ENCODE measurements at regions not wholly inside any gene's neighbourhood (a gene's known extent, or its start where the extent isn't known, plus 50 kb on each side); places are given as distances from the start of the nearest gene placed in this dataset.
"Not testable (repeated sequence)": the region's sequence is repeated elsewhere in the genome, so short reads cannot be mapped to it uniquely, and the experiment has no call there.

DNA sequence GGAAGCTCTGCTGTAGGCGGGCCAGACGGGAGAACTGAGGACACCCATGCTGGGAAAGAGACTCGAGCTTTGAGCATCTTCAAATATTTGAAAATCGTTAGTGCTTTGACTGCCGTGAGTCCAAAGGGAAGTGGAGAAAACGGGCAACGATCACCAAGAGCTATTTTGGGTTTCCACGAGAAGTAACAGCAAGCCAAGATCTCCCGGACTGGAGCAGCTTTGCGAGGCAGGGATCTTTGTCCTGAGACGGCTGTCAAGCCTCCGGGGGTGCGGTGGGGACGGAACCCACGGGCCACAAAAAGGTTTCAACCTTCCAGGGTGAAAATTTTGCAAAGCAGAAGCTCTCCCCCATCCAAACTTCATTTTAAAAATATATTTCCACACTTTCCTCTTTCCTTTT, 195.8 kb downstream of the NDUFA10 start:
- no peaks in the 10 kb centered on the region for H3K9me3 ChIP-seq
- DNase-seq (peak in 3 of 5 donors; percentile 11 to 18 (median 14)), ATAC-seq (no peak)
- intact Hi-C loops (cut with DNase I): no loop called here
- no peaks in the 10 kb centered on the region for H3K36me3 ChIP-seq
- peaks cover 0 to 21% (median 0%) of the 10 kb centered on the region in 9 donors for H3K27me3 ChIP-seq
- TF ChIP-seq, protein P1, sequence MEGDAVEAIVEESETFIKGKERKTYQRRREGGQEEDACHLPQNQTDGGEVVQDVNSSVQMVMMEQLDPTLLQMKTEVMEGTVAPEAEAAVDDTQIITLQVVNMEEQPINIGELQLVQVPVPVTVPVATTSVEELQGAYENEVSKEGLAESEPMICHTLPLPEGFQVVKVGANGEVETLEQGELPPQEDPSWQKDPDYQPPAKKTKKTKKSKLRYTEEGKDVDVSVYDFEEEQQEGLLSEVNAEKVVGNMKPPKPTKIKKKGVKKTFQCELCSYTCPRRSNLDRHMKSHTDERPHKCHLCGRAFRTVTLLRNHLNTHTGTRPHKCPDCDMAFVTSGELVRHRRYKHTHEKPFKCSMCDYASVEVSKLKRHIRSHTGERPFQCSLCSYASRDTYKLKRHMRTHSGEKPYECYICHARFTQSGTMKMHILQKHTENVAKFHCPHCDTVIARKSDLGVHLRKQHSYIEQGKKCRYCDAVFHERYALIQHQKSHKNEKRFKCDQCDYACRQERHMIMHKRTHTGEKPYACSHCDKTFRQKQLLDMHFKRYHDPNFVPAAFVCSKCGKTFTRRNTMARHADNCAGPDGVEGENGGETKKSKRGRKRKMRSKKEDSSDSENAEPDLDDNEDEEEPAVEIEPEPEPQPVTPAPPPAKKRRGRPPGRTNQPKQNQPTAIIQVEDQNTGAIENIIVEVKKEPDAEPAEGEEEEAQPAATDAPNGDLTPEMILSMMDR (IDR thresholded peaks at IDR 0.05): no peak
- no peak for TF ChIP-seq POLR2A (IDR thresholded peaks at IDR 0.05)
- H3K4me3 ChIP-seq: no peak overlapping the region
- peaks cover 0 to 14% (median 4%) of the 10 kb centered on the region in 12 donors for H3K4me1 ChIP-seq
- WGBS, 4 donors: 56 to 80% (median 68%) methylated on average over 15 of the region's 15 CpGs
- H3K27ac ChIP-seq: no peak overlapping the region

DNA sequence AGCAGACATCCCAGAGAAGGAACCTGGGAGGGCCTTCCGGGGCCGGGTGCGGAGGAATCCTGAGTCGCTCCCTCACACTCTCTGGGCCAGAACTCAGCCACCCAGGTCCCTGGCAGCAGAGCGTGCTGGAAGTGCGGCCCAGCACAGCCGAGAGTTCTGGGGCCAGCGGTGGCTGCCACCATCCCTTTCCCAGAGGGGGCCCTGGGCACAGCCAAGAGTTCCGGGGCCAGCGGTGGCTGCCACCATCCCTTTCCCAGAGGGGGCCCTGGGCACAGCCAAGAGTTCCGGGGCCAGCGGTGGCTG, 196.2 kb downstream of the NDUFA10 start:
- Histone ChIP-seq H3K27me3 (peaks cover 0 to 21% (median 0%) of the 10 kb centered on the region in 9 donors), H3K4me1 (peaks cover 0 to 14% (median 4%) of the 10 kb centered on the region in 12 donors)
- intact Hi-C loops (cut with DNase I); ATAC-seq; H3K36me3 ChIP-seq; H3K4me3 ChIP-seq; H3K9me3 ChIP-seq; H3K27ac ChIP-seq: not testable (repeated sequence)
- WGBS, 4 donors: 81 to 90% (median 87%) methylated on average over 11 to 12 of the region's 12 CpGs
- peak in 2 of 5 donors; percentile 6 to 41 for DNase-seq

DNA sequence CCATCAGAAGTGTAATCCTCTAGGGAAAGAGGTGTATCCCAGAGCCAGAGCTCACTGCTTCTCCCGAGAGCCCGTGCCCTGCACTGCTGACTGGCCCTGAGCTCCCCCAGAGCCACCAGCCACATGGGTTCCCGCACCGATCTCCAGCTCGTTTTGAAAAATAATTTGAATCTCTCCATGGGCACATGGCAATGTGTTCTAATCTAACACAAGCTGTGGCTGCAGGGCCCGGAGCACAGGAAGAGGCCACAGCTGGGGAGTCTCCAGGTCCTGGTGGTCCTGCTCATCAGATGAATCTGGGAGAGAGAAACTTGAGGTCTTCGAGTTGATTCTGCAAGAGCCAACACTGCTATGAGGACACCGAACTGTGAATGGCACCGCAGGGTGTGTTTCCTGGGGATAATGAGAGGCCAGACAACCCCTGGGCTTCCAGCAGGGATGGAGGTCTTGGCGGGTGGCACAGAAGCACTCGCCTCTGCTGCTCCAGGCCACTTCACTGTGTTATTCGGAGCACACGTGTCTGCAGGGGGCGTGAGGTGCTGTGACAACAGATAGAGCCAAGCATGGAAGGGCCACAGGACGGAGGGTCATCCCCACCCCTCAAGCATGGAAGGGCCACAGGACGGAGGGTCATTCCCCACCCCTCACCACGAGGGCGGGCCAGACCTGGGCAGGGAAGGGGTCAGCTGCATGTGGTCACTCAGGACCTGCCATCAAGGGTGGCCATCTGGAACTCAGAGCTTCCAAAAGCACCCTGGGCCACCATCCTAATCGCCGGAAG, 196.8 kb downstream of the NDUFA10 start:
- H3K27me3 ChIP-seq: peaks cover 0 to 21% (median 0%) of the 10 kb centered on the region in 9 donors
- 69 to 86% (median 72%) methylated on average over 15 to 20 of the region's 20 CpGs for WGBS, 4 donors

DNA sequence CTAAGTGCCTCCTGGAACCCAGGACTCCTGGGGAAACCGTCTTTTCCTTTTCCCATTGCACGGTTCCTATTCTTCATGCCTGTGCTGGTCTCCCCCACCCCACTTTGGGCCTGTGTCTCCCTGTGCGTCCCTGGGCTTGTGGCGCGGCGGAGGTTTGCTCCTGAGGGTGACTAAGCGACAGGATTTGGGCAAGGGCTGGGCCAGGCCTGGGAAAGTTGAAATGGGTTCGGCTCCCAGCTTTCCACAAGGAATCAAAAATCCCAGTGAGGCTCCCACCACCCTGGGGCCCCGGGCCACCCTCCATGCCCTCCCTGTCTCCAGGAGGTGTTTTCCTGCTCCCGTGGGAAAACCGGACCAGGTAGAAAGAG, 197.6 kb downstream of the NDUFA10 start:
- H3K4me1 ChIP-seq: peaks cover 0 to 14% (median 4%) of the 10 kb centered on the region in 12 donors
- no peak for ATAC-seq
- intact Hi-C loops (cut with DNase I): no loop called here
- 84 to 96% (median 92%) methylated on average over 11 of the region's 11 CpGs for WGBS, 4 donors
- no peaks in the 10 kb centered on the region for H3K9me3 ChIP-seq
- H3K27me3 ChIP-seq: peaks cover 0 to 21% (median 0%) of the 10 kb centered on the region in 9 donors
- TF ChIP-seq, protein P1 (IDR thresholded peaks at IDR 0.05): no peak
- no peak for TF ChIP-seq POLR2A (IDR thresholded peaks at IDR 0.05)
- no peak overlapping the region for H3K4me3 ChIP-seq
- peak in 3 of 5 donors; percentile 8 to 24 (median 17) for DNase-seq
- no peak overlapping the region for H3K27ac ChIP-seq
- H3K36me3 ChIP-seq: no peaks in the 10 kb centered on the region

More for the DNA sequence above, 196.8 kb downstream of the NDUFA10 start:
- Histone ChIP-seq H3K4me1 (peaks cover 0 to 14% (median 4%) of the 10 kb centered on the region in 12 donors), H3K4me3 (no peak overlapping the region), H3K36me3 (no peaks in the 10 kb centered on the region), H3K9me3 (no peaks in the 10 kb centered on the region), H3K27ac (no peak overlapping the region)
- ATAC-seq (no peak), DNase-seq (peak in 3 of 5 donors; percentile 9 to 54 (median 20))
- TF ChIP-seq, protein P1 (IDR thresholded peaks at IDR 0.05): no peak
- TF ChIP-seq POLR2A (IDR thresholded peaks at IDR 0.05): no peak
- intact Hi-C loops (cut with DNase I): no loop called here
